COR-L47 (cell line): ENCODE measurements at regions not wholly inside any gene's neighbourhood (a gene's known extent, or its start where the extent isn't known, plus 50 kb on each side); places are given as distances from the start of the nearest gene placed in this dataset.
"Not testable (repeated sequence)": the region's sequence is repeated elsewhere in the genome, so short reads cannot be mapped to it uniquely, and the experiment has no call there.

ENCODE experiments used
- DNase-seq: peaks from one replicate; lab custom pipeline; 2025; lab: John Stamatoyannopoulos, UW

GRCh38 chr6:14597090-14597489, 479.5 kb downstream of the CD83 start:
- DNase-seq, result no peak

GRCh38 chr6:14598017-14598864, 480.7 kb downstream of the CD83 start:
- no peak for DNase-seq

- not testable (repeated sequence) for DNase-seq
These were observed 482.7 kb downstream of the CD83 start for GRCh38 chr6:14600306-14600705.

GRCh38 chr6:14601490-14601889, 483.9 kb downstream of the CD83 start:
- peak; percentile 91 for DNase-seq

GRCh38 chr6:14606353-14606752, 488.8 kb downstream of the CD83 start:
- no peak for DNase-seq

- no peak for DNase-seq
These were observed 492.6 kb downstream of the CD83 start for GRCh38 chr6:14610141-14610540.

- DNase-seq, result no peak
These were observed 494.7 kb downstream of the CD83 start for GRCh38 chr6:14612016-14612980.

GRCh38 chr6:14614631-14615030, 497.1 kb downstream of the CD83 start:
- DNase-seq, result no peak

- DNase-seq, result no peak
These were observed 499.1 kb downstream of the CD83 start for GRCh38 chr6:14616656-14617055.

GRCh38 chr6:14618759-14619418, 501.3 kb downstream of the CD83 start:
- no peak for DNase-seq

GRCh38 chr6:14619419-14619781, 501.8 kb downstream of the CD83 start:
- no peak for DNase-seq

GRCh38 chr6:14620522-14620921, 502.9 kb downstream of the CD83 start:
- DNase-seq, result no peak

GRCh38 chr6:14621518-14621917, 503.9 kb downstream of the CD83 start:
- no peak for DNase-seq

GRCh38 chr6:14622085-14622484, 504.5 kb downstream of the CD83 start:
- no peak for DNase-seq

- no peak for DNase-seq
These were observed 505.4 kb downstream of the CD83 start for GRCh38 chr6:14622909-14623505.

GRCh38 chr6:14625173-14625895, 507.8 kb downstream of the CD83 start:
- DNase-seq, result no peak

- no peak for DNase-seq
These were observed 509.0 kb downstream of the CD83 start for GRCh38 chr6:14626556-14626955.

- no peak for DNase-seq
These were observed 512.4 kb downstream of the CD83 start for GRCh38 chr6:14630016-14630415.

GRCh38 chr6:14633479-14633878, 515.9 kb downstream of the CD83 start:
- no peak for DNase-seq

- no peak for DNase-seq
These were observed 516.5 kb downstream of the CD83 start for GRCh38 chr6:14634072-14634471.

GRCh38 chr6:14635195-14635594, 517.6 kb downstream of the CD83 start:
- DNase-seq, result no peak
